ENCODE measurements at regions not wholly inside any gene's neighbourhood (a gene's known extent, or its start where the extent isn't known, plus 50 kb on each side); places are given as distances from the start of the nearest gene placed in this dataset.

- no peaks in the 10 kb centered on the region for H4K20me1 ChIP-seq (ENCODE audit: insufficient read depth, low read length)
- H3K4me3 ChIP-seq (ENCODE audit: insufficient read depth, low read depth, low read length), result no peak overlapping the region
- no peak overlapping the region for H3K14ac ChIP-seq (replicated peaks; ENCODE audit: low read depth, low read length)
- TF ChIP-seq MAFK (IDR thresholded peaks at IDR 0.05; ENCODE audit: low read depth, low read length) (peak; percentile 59), FOS (IDR thresholded peaks at IDR 0.05; ENCODE audit: low read depth, low read length) (no peak)
- WGBS, 2 experiments (ENCODE audit: extremely low coverage in 2 of 2, insufficient read length in 1 of 2), result 14% methylated on average over 1 of the region's 3 CpGs; no CpG with 5 or more reads in 1 of the 2 experiments
- H2AK5ac ChIP-seq (ENCODE audit: low read depth, low read length), result no peak overlapping the region
- no peak for DNase-seq
- H2BK5ac ChIP-seq (ENCODE audit: low read depth, low read length, poor library complexity, severe bottlenecking), result no peak overlapping the region
- ATAC-seq (ENCODE audit: low read depth), result no peak
- H3K36me3 ChIP-seq (ENCODE audit: control insufficient read depth, insufficient read depth, low read length), result no peaks in the 10 kb centered on the region
- ChIA-PET CTCF (no interaction called here), POLR2A (ENCODE audit: unreplicated experiment) (no interaction called here)
- dilution Hi-C loops (cut with HindIII; ENCODE audit: low sequenced_read_pairs, unreplicated experiment) (no loop called here), in situ Hi-C loops (cut with MboI; ENCODE audit: low sequenced_read_pairs) (no loop called here), intact Hi-C loops (cut with micrococcal nuclease) (no loop called here)
- H3K27me3 ChIP-seq (ENCODE audit: control insufficient read depth, insufficient read depth, low read length), result no peaks in the 10 kb centered on the region
- H3K9me1 ChIP-seq (ENCODE audit: insufficient read depth, low read length), result no peaks in the 10 kb centered on the region
- H4K8ac ChIP-seq (ENCODE audit: low read depth in 2 of 2, low read length in 2 of 2), result no peak overlapping the region
- H3K4me1 ChIP-seq (ENCODE audit: control insufficient read depth, insufficient read depth, low read length), result no peaks in the 10 kb centered on the region
- no peak overlapping the region for H3K4ac ChIP-seq (ENCODE audit: low read depth, low read length)
- no peak overlapping the region for H3K27ac ChIP-seq (ENCODE audit: insufficient read depth, low read length)
- H2AFZ ChIP-seq (replicated peaks; ENCODE audit: low read length, poor library complexity), result no peak overlapping the region
- no peak overlapping the region for H3K9ac ChIP-seq (ENCODE audit: low read depth, low read length)
- no peak overlapping the region for H2BK15ac ChIP-seq (ENCODE audit: low read depth, low read length)
- H2BK20ac ChIP-seq (ENCODE audit: low read depth, low read length), result no peak overlapping the region
- H3K56ac ChIP-seq (ENCODE audit: extremely low read depth, insufficient read depth, low read length), result no peak overlapping the region
- no peak overlapping the region for H4K91ac ChIP-seq (ENCODE audit: insufficient read depth, low read depth, low read length)
- H4K5ac ChIP-seq (ENCODE audit: low read depth, low read length), result no peak overlapping the region
- H2AK9ac ChIP-seq (replicated peaks; ENCODE audit: low read depth, low read length, poor library complexity), result no peak overlapping the region
- H3K9me3 ChIP-seq (ENCODE audit: control insufficient read depth, insufficient read depth, low read length), result no peaks in the 10 kb centered on the region
- no peak overlapping the region for H3K4me2 ChIP-seq (ENCODE audit: low read depth, low read length)
- H3K18ac ChIP-seq (ENCODE audit: low read depth, low read length), result no peak overlapping the region
- H3K79me1 ChIP-seq (ENCODE audit: low read depth in 1 of 2, low read length in 2 of 2), result no peaks in the 10 kb centered on the region
- no TSS peak for BruUV-seq (replicated peaks)
- H2BK120ac ChIP-seq (ENCODE audit: low read depth, low read length), result no peak overlapping the region
- no peak overlapping the region for H3K23ac ChIP-seq (ENCODE audit: low read depth, low read length)
These were observed 76.1 kb upstream of the CCDC85A start for GRCh38 chr2:56107502-56108220.

Measured in IMR-90 (cell line).